H9 (cell line): ENCODE measurements at regions not wholly inside any gene's neighbourhood (a gene's known extent, or its start where the extent isn't known, plus 50 kb on each side); places are given as distances from the start of the nearest gene placed in this dataset.

ENCODE experiments used
- DNase-seq: peaks from one replicate; pipeline ENCODE4 v3.0.0-alpha.2; 2017
- H2AFZ ChIP-seq: one replicate; pipeline ENCODE4 v1.6.1; 2013; ENCODE audit warnings: mild to moderate bottlenecking, low read length, control low read depth, moderate library complexity
- H2AK5ac ChIP-seq: 2 replicates; pipeline ENCODE4 v1.6.1; 2013; ENCODE audit warnings: low read length, control low read depth, mixed read lengths; ENCODE audit not compliant: insufficient read length
- H2BK120ac ChIP-seq: one replicate; pipeline ENCODE4 v1.6.1; 2013; ENCODE audit warnings: low read depth, mild to moderate bottlenecking, low read length, control low read depth, inconsistent platforms; ENCODE audit not compliant: poor library complexity, severe bottlenecking
- H2BK12ac ChIP-seq: 2 replicates; pipeline ENCODE4 v1.6.1; 2013; ENCODE audit warnings: low read length, control low read depth, mixed read lengths, low read depth; ENCODE audit not compliant: insufficient read length
- H2BK15ac ChIP-seq: 2 replicates; pipeline ENCODE4 v1.6.1; 2013; ENCODE audit warnings: low read depth, low read length, control low read depth
- H2BK20ac ChIP-seq: one replicate; pipeline ENCODE4 v1.6.1; 2013; ENCODE audit warnings: low read depth, mild to moderate bottlenecking, low read length, control low read depth, inconsistent platforms; ENCODE audit not compliant: poor library complexity, severe bottlenecking
- H2BK5ac ChIP-seq: 2 replicates; pipeline ENCODE4 v1.6.1; 2013; ENCODE audit warnings: low read length, control low read depth, mixed read lengths; ENCODE audit not compliant: insufficient read length
- H3K14ac ChIP-seq: 2 replicates; pipeline ENCODE4 v1.6.1; 2013; ENCODE audit warnings: low read length, control low read depth; ENCODE audit not compliant: insufficient read depth
- H3K18ac ChIP-seq: 2 replicates; pipeline ENCODE4 v1.6.1; 2013; ENCODE audit warnings: low read depth, mild to moderate bottlenecking, mixed read lengths, low read length, control low read depth; ENCODE audit not compliant: insufficient read length
- H3K23ac ChIP-seq: 2 replicates; pipeline ENCODE4 v1.6.1; 2013; ENCODE audit warnings: low read length, control low read depth, mixed read lengths, low read depth; ENCODE audit not compliant: insufficient read length
- H3K23me2 ChIP-seq: 2 replicates; pipeline ENCODE4 v1.6.1; 2013; ENCODE audit warnings: low read depth, mild to moderate bottlenecking, mixed read lengths, low read length, control low read depth; ENCODE audit not compliant: insufficient read length, poor library complexity, severe bottlenecking
- H3K27ac ChIP-seq: 2 replicates; pipeline ENCODE4 v1.5.1; 2013; ENCODE audit warnings: low read length, control low read depth, mixed read lengths, low read depth; ENCODE audit not compliant: insufficient read length
- H3K27me3 ChIP-seq: 2 replicates; pipeline ENCODE4 v1.6.1; 2013; ENCODE audit warnings: low read length, control low read depth, inconsistent platforms; ENCODE audit not compliant: insufficient read depth
- H3K4ac ChIP-seq: 2 replicates; pipeline ENCODE4 v1.6.1; 2013; ENCODE audit warnings: low read depth, mild to moderate bottlenecking, control low read depth, inconsistent platforms, low read length, moderate library complexity
- H3K4me1 ChIP-seq: 2 replicates; pipeline ENCODE4 v1.6.1; 2013; ENCODE audit warnings: low read length, control low read depth, inconsistent platforms; ENCODE audit not compliant: insufficient read depth
- H3K4me2 ChIP-seq: 2 replicates; pipeline ENCODE4 v1.6.1; 2013; ENCODE audit warnings: low read length, control low read depth, mixed read lengths; ENCODE audit not compliant: insufficient read length, insufficient read depth
- H3K56ac ChIP-seq: 2 replicates; pipeline ENCODE4 v1.6.1; 2013; ENCODE audit warnings: low read depth, mild to moderate bottlenecking, mixed read lengths, low read length, control low read depth; ENCODE audit not compliant: insufficient read length
- H3K79me1 ChIP-seq: 2 replicates; pipeline ENCODE4 v1.6.1; 2013; ENCODE audit warnings: low read depth, mild to moderate bottlenecking, moderate library complexity, low read length, control low read depth, inconsistent platforms; ENCODE audit not compliant: insufficient read depth, poor library complexity, severe bottlenecking
- H3K79me2 ChIP-seq: 2 replicates; pipeline ENCODE4 v1.6.1; 2013; ENCODE audit warnings: low read length, control low read depth, inconsistent platforms; ENCODE audit not compliant: insufficient read depth
- H3K9ac ChIP-seq: 2 replicates; pipeline ENCODE4 v1.6.1; 2013; ENCODE audit warnings: low read length, control low read depth, mixed read lengths; ENCODE audit not compliant: insufficient read length; ENCODE audit errors: extremely low read depth
- H3K9me3 ChIP-seq: one replicate; pipeline ENCODE4 v1.6.1; 2013; ENCODE audit warnings: low read depth, low read length, inconsistent platforms; ENCODE audit not compliant: control insufficient read depth
- H3T11ph ChIP-seq: one replicate; pipeline ENCODE4 v1.6.1; 2013; ENCODE audit warnings: mild to moderate bottlenecking, low read length, control low read depth, inconsistent platforms
- H4K20me1 ChIP-seq: one replicate; pipeline ENCODE4 v1.6.1; 2013; ENCODE audit not compliant: control insufficient read depth, insufficient read length, insufficient read depth
- H4K5ac ChIP-seq: 2 replicates; pipeline ENCODE4 v1.6.1; 2013; ENCODE audit warnings: low read depth, mild to moderate bottlenecking, mixed read lengths, low read length, control low read depth; ENCODE audit not compliant: insufficient read length
- H4K8ac ChIP-seq: replicated peaks from 2 replicates; pipeline ENCODE4 v1.6.1; 2013; ENCODE audit warnings: low read length, control low read depth, mixed read lengths, low read depth; ENCODE audit not compliant: insufficient read length
- H4K91ac ChIP-seq: 2 replicates; pipeline ENCODE4 v1.6.1; 2013; ENCODE audit warnings: low read depth, mild to moderate bottlenecking, moderate library complexity, mixed read lengths, low read length, control low read depth; ENCODE audit not compliant: insufficient read length
- H3K27ac Mint-ChIP-seq, 3 experiments: 2 replicates in 2 of 3; 3 replicates in 1 of 3; pipeline ENCODE4 v1.8.0; 2020 to 2021; ENCODE audit warnings: mixed read lengths in 3 of 3, mild to moderate bottlenecking in 1 of 3, moderate library complexity in 1 of 3
- H3K27me3 Mint-ChIP-seq: 2 replicates; pipeline ENCODE4 v1.8.0; 2021; ENCODE audit warnings: low read depth, mild to moderate bottlenecking, moderate library complexity, mixed read lengths
- H3K36me3 Mint-ChIP-seq, 3 experiments: 2 replicates in 2 of 3; 3 replicates in 1 of 3; pipeline ENCODE4 v1.8.0; 2020 to 2021; ENCODE audit warnings: low read depth in 3 of 3, mixed read lengths in 3 of 3; ENCODE audit not compliant: insufficient read depth in 1 of 3
- H3K4me1 Mint-ChIP-seq, 2 experiments: 2 replicates each; pipeline ENCODE4 v1.8.0; 2020; ENCODE audit warnings: mixed read lengths in 2 of 2
- H3K4me3 Mint-ChIP-seq, 2 experiments: 2 replicates in 1 of 2; 3 replicates in 1 of 2; pipeline ENCODE4 v1.8.0; 2020 to 2021; ENCODE audit warnings: mild to moderate bottlenecking in 2 of 2, mixed read lengths in 2 of 2, moderate library complexity in 1 of 2
- H3K9me3 Mint-ChIP-seq, 2 experiments: 2 replicates in 1 of 2; 3 replicates in 1 of 2; pipeline ENCODE4 v1.8.0; 2020; ENCODE audit warnings: mild to moderate bottlenecking in 2 of 2, mixed read lengths in 2 of 2, moderate library complexity in 1 of 2
- WGBS: extraction: QIAGEN DNeasy Blood & Tissue Kit; methylation state at CpG from one replicate; pipeline ENCODE4 v1.1.7; 2013; ENCODE audit warnings: missing lambda C conversion rate, low lambda C conversion rate, mixed read lengths; ENCODE audit not compliant: insufficient read length; ENCODE audit errors: extremely low coverage; 5-methylcytosine and 5-hydroxymethylcytosine counted together
- TF ChIP-seq, protein P1 (sequence below): fragments of 200-600 bp; sonication (generic); conservative IDR thresholded peaks from 3 replicates; pipeline ENCODE4 v1.8.0; 2021; ENCODE audit warnings: antibody characterized with exemption, mild to moderate bottlenecking

DNA sequence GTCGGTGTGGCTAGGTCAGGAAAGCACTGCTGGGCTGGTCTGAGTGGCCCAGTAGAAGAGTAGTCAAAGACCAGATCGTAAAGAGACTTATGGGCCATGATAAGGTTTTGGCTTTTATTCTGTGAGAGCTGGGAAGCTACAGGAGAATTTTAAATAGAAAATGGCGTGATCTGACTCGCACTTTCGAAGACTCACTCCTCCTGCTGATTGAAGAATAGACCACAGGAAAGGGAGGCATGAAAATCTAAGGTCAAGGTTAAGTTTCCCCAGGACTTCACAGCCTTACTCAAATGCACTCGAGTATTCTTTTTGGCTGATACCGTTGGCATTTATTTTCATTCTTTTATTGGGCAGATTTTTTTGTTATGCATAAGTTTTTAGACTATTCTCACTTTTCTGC, 231.4 kb upstream of the ANKRD50 start:
- Histone ChIP-seq H3K9me3 (no peaks in the 10 kb centered on the region), H2BK15ac (no peak overlapping the region), H2BK12ac (no peak overlapping the region), H4K20me1 (no peaks in the 10 kb centered on the region), H3K18ac (no peak overlapping the region), H3K56ac (no peak overlapping the region), H2AK5ac (no peak overlapping the region), H3K23me2 (no peaks in the 10 kb centered on the region), H3K79me1 (no peaks in the 10 kb centered on the region), H4K8ac (no peak overlapping the region), H3K79me2 (no peaks in the 10 kb centered on the region), H3T11ph (no peak overlapping the region), H4K91ac (no peak overlapping the region), H3K4ac (no peak overlapping the region), H2BK120ac (no peak overlapping the region), H3K23ac (no peak overlapping the region), H4K5ac (no peak overlapping the region), H3K27me3 (no peaks in the 10 kb centered on the region), H3K4me2 (no peak overlapping the region), H3K9ac (no peak overlapping the region), H3K27ac (no peak overlapping the region), H3K14ac (no peak overlapping the region), H2BK5ac (no peak overlapping the region), H3K4me1 (no peaks in the 10 kb centered on the region; the same call in 1 of the 2 replicates), H2AFZ (no peak overlapping the region), H2BK20ac (no peak overlapping the region)
- DNase-seq, result no peak
- Mint-ChIP-seq H3K4me1 (peaks cover 0 to 8% of the 10 kb centered on the region in 2 experiments; a peak in 1 of 4 replicates), H3K4me3 (no peak overlapping the region), H3K9me3 (no peaks in the 10 kb centered on the region), H3K36me3 (no peaks in the 10 kb centered on the region), H3K27me3 (no peaks in the 10 kb centered on the region), H3K27ac (no peak overlapping the region)
- TF ChIP-seq, protein P1, sequence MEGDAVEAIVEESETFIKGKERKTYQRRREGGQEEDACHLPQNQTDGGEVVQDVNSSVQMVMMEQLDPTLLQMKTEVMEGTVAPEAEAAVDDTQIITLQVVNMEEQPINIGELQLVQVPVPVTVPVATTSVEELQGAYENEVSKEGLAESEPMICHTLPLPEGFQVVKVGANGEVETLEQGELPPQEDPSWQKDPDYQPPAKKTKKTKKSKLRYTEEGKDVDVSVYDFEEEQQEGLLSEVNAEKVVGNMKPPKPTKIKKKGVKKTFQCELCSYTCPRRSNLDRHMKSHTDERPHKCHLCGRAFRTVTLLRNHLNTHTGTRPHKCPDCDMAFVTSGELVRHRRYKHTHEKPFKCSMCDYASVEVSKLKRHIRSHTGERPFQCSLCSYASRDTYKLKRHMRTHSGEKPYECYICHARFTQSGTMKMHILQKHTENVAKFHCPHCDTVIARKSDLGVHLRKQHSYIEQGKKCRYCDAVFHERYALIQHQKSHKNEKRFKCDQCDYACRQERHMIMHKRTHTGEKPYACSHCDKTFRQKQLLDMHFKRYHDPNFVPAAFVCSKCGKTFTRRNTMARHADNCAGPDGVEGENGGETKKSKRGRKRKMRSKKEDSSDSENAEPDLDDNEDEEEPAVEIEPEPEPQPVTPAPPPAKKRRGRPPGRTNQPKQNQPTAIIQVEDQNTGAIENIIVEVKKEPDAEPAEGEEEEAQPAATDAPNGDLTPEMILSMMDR, result no peak
- no CpG with 5 or more reads among the region's 7 CpGs for WGBS
